IMR-90 (cell line): ENCODE measurements at regions not wholly inside any gene's neighbourhood (a gene's known extent, or its start where the extent isn't known, plus 50 kb on each side); places are given as distances from the start of the nearest gene placed in this dataset.

Experiments
- ATAC-seq: fragments of 200-7000 bp; cut with Tn5 transposase; 2 replicates; pipeline ENCODE4 v1.9.1; 2020; ENCODE audit warnings: low read depth, mild to moderate bottlenecking, moderate library complexity
- BruUV-seq: library from RNA; stranded (reverse); fragments of 400-500 nt; replicated peaks from 2 replicates; lab custom pipeline; 2021; lab: Mats Ljungman, UMichigan
- CTCF ChIA-PET: fragments of 300-600 bp; formaldehyde crosslinking; extraction: SDS; loops from one replicate; lab custom pipeline; 2021; ENCODE audit warnings: antibody characterized with exemption; lab: Yijun Ruan, JAX
- POLR2A ChIA-PET: fragments of 300-600 bp; sonication (Branson Sonifier 250); formaldehyde crosslinking; loops from one replicate; lab custom pipeline; 2022; ENCODE audit warnings: antibody characterized with exemption; ENCODE audit not compliant: unreplicated experiment; lab: Charles Lee
- DNase-seq: peaks from one replicate; pipeline ENCODE4 v3.0.0; 2013
- H2AFZ ChIP-seq: replicated peaks from 2 replicates; pipeline ENCODE3; 2013; ENCODE audit warnings: low read length, mild to moderate bottlenecking; ENCODE audit not compliant: poor library complexity
- H2AK5ac ChIP-seq: 2 replicates; pipeline ENCODE4 v1.6.1; 2013; ENCODE audit warnings: low read depth, low read length, inconsistent platforms
- H2AK9ac ChIP-seq: replicated peaks from 2 replicates; pipeline ENCODE3; 2013; ENCODE audit warnings: mild to moderate bottlenecking, low read depth, low read length, moderate library complexity; ENCODE audit not compliant: poor library complexity
- H2BK120ac ChIP-seq: 2 replicates; pipeline ENCODE4 v1.6.1; 2013; ENCODE audit warnings: low read depth, low read length, inconsistent platforms
- H2BK15ac ChIP-seq: 3 replicates; pipeline ENCODE4 v1.6.1; 2013; ENCODE audit warnings: low read depth, low read length, inconsistent platforms
- H2BK20ac ChIP-seq: 2 replicates; pipeline ENCODE4 v1.6.1; 2013; ENCODE audit warnings: low read depth, mild to moderate bottlenecking, inconsistent platforms, low read length, moderate library complexity
- H2BK5ac ChIP-seq: 2 replicates; pipeline ENCODE4 v1.6.1; 2013; ENCODE audit warnings: mild to moderate bottlenecking, low read depth, low read length, inconsistent platforms; ENCODE audit not compliant: poor library complexity, severe bottlenecking
- H3K14ac ChIP-seq: replicated peaks from 2 replicates; pipeline ENCODE4 v1.6.1; 2013; ENCODE audit warnings: low read depth, low read length, inconsistent platforms
- H3K18ac ChIP-seq: 2 replicates; pipeline ENCODE4 v1.6.1; 2013; ENCODE audit warnings: low read depth, low read length, control low read depth
- H3K23ac ChIP-seq: 2 replicates; pipeline ENCODE4 v1.6.1; 2013; ENCODE audit warnings: low read depth, low read length, inconsistent platforms
- H3K27ac ChIP-seq: 2 replicates; pipeline ENCODE4 v1.5.1; 2013; ENCODE audit warnings: mild to moderate bottlenecking, control low read depth, low read length; ENCODE audit not compliant: insufficient read depth
- H3K27me3 ChIP-seq: 2 replicates; pipeline ENCODE4 v1.6.1; 2013; ENCODE audit warnings: low read length; ENCODE audit not compliant: control insufficient read depth, insufficient read depth
- H3K36me3 ChIP-seq: 2 replicates; pipeline ENCODE4 v1.6.1; 2013; ENCODE audit warnings: low read length, mixed read lengths; ENCODE audit not compliant: control insufficient read depth, insufficient read depth
- H3K4ac ChIP-seq: 2 replicates; pipeline ENCODE4 v1.6.1; 2013; ENCODE audit warnings: low read depth, low read length, inconsistent platforms
- H3K4me1 ChIP-seq: 2 replicates; pipeline ENCODE4 v1.6.1; 2013; ENCODE audit warnings: low read length, mixed read lengths; ENCODE audit not compliant: control insufficient read depth, insufficient read depth
- H3K4me2 ChIP-seq: 2 replicates; pipeline ENCODE4 v1.6.1; 2013; ENCODE audit warnings: low read depth, mild to moderate bottlenecking, control low read depth, low read length, moderate library complexity
- H3K4me3 ChIP-seq: 2 replicates; pipeline ENCODE4 v1.5.1; 2013; ENCODE audit warnings: low read depth, mild to moderate bottlenecking, control low read depth, low read length, moderate library complexity; ENCODE audit not compliant: insufficient read depth
- H3K56ac ChIP-seq: 2 replicates; pipeline ENCODE4 v1.6.1; 2013; ENCODE audit warnings: low read length, inconsistent platforms; ENCODE audit not compliant: insufficient read depth; ENCODE audit errors: extremely low read depth
- H3K79me1 ChIP-seq, 2 experiments: 2 replicates each; pipeline ENCODE4 v1.6.1; 2013; ENCODE audit warnings: low read length in 2 of 2, inconsistent platforms in 1 of 2, low read depth in 1 of 2
- H3K9ac ChIP-seq: 2 replicates; pipeline ENCODE4 v1.6.1; 2013; ENCODE audit warnings: low read depth, low read length, control low read depth
- H3K9me1 ChIP-seq: 2 replicates; pipeline ENCODE4 v1.6.1; 2013; ENCODE audit warnings: low read length, inconsistent platforms; ENCODE audit not compliant: insufficient read depth
- H3K9me3 ChIP-seq: 2 replicates; pipeline ENCODE4 v1.6.1; 2013; ENCODE audit warnings: low read length; ENCODE audit not compliant: control insufficient read depth, insufficient read depth
- H4K20me1 ChIP-seq: 2 replicates; pipeline ENCODE4 v1.6.1; 2013; ENCODE audit warnings: low read length, inconsistent platforms; ENCODE audit not compliant: insufficient read depth
- H4K5ac ChIP-seq: 2 replicates; pipeline ENCODE4 v1.6.1; 2013; ENCODE audit warnings: mild to moderate bottlenecking, low read depth, low read length, control low read depth
- H4K8ac ChIP-seq, 2 experiments: 2 replicates each; pipeline ENCODE4 v1.6.1; 2013; ENCODE audit warnings: low read depth in 2 of 2, low read length in 2 of 2, control low read depth in 1 of 2, inconsistent platforms in 1 of 2
- H4K91ac ChIP-seq: 2 replicates; pipeline ENCODE4 v1.6.1; 2013; ENCODE audit warnings: low read depth, low read length, inconsistent platforms; ENCODE audit not compliant: insufficient read depth
- POLR2A ChIP-seq: IDR thresholded peaks from 2 replicates; pipeline ENCODE4 v1.6.1; 2012; ENCODE audit warnings: mild to moderate bottlenecking, low read depth, low read length
- RAD21 ChIP-seq: IDR thresholded peaks from 2 replicates; pipeline ENCODE4 v1.6.1; 2012; ENCODE audit warnings: low read length, improper control_type of control experiment
- RCOR1 ChIP-seq: IDR thresholded peaks from 2 replicates; pipeline ENCODE4 v1.6.1; 2012; ENCODE audit warnings: mild to moderate bottlenecking, low read length, improper control_type of control experiment; ENCODE audit not compliant: insufficient replicate concordance
- SMC3 ChIP-seq: fragments of 150-350 bp; IDR thresholded peaks from 2 replicates; pipeline ENCODE4 v1.6.1; 2016; ENCODE audit warnings: low read depth, mild to moderate bottlenecking, antibody characterized with exemption, low read length, moderate library complexity
- USF2 ChIP-seq: fragments of 150-350 bp; IDR thresholded peaks from 2 replicates; pipeline ENCODE4 v1.6.1; 2017; ENCODE audit warnings: mild to moderate bottlenecking, antibody characterized with exemption, low read length, low read depth
- WGBS, 2 experiments: methylation state at CpG; one replicate each; pipeline versions ENCODE4 v1.1.5 to v1.1.7; 2013; ENCODE audit warnings: missing lambda C conversion rate in 2 of 2; ENCODE audit not compliant: insufficient read length in 1 of 2; ENCODE audit errors: extremely low coverage in 2 of 2; 5-methylcytosine and 5-hydroxymethylcytosine counted together
- dilution Hi-C: fragments of 300-500 bp; cut with HindIII; formaldehyde crosslinking; loops from one replicate; pipeline ENCODE4 v1.14.3; 2018; ENCODE audit warnings: low sequenced_read_pairs; ENCODE audit not compliant: unreplicated experiment
- in situ Hi-C: fragments of 300-500 bp; cut with MboI; formaldehyde crosslinking; loops from 3 replicates; pipeline ENCODE4 v1.14.3; 2019; ENCODE audit warnings: low sequenced_read_pairs, inconsistent platforms, mixed read lengths
- intact Hi-C: fragments of 100-400 bp; cut with micrococcal nuclease; formaldehyde crosslinking; loops from 2 replicates; pipeline ENCODE4 v1.10.0; 2022
- TF ChIP-seq, protein P1 (sequence below): fragments of 150-350 bp; IDR thresholded peaks from 2 replicates; pipeline ENCODE4 v1.6.1; 2016; ENCODE audit warnings: low read depth, mild to moderate bottlenecking, low read length, moderate library complexity, borderline replicate concordance

GRCh38 chr10:6305401-6306321, 102.9 kb downstream of the PFKFB3 start:
- no peak for TF ChIP-seq POLR2A
- TF ChIP-seq RCOR1 = no peak
- TF ChIP-seq SMC3 = no peak
- no peak for TF ChIP-seq USF2
- no peak for TF ChIP-seq RAD21
- TF ChIP-seq, protein P1, sequence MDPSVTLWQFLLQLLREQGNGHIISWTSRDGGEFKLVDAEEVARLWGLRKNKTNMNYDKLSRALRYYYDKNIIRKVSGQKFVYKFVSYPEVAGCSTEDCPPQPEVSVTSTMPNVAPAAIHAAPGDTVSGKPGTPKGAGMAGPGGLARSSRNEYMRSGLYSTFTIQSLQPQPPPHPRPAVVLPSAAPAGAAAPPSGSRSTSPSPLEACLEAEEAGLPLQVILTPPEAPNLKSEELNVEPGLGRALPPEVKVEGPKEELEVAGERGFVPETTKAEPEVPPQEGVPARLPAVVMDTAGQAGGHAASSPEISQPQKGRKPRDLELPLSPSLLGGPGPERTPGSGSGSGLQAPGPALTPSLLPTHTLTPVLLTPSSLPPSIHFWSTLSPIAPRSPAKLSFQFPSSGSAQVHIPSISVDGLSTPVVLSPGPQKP = no peak
- WGBS, 2 experiments = 40% methylated on average over 1 of the region's 7 CpGs; no CpG with 5 or more reads in 1 of the 2 experiments
- no peak overlapping the region for H3K27ac ChIP-seq
- no peak overlapping the region for H4K91ac ChIP-seq
- ChIA-PET POLR2A (no interaction called here), CTCF (interaction anchor here (1.5 kb wide), 1 partner anchor 8 kb away, joined by 3 read pairs; no protein-coding TSS in a partner anchor)
- no peak overlapping the region for H3K4ac ChIP-seq
- no peak overlapping the region for H2BK5ac ChIP-seq
- H2AK9ac ChIP-seq = no peak overlapping the region
- H3K4me1 ChIP-seq = no peaks in the 10 kb centered on the region
- no TSS peak for BruUV-seq
- H4K8ac ChIP-seq = no peak overlapping the region
- no peak overlapping the region for H3K18ac ChIP-seq
- peaks cover 5% of the 10 kb centered on the region for H3K9me3 ChIP-seq
- no peak overlapping the region for H3K4me2 ChIP-seq
- H4K20me1 ChIP-seq = no peaks in the 10 kb centered on the region
- no peaks in the 10 kb centered on the region for H3K27me3 ChIP-seq
- H3K9me1 ChIP-seq = no peaks in the 10 kb centered on the region
- intact Hi-C loops (no loop called here), dilution Hi-C loops (no loop called here), in situ Hi-C loops (no loop called here)
- no peak overlapping the region for H3K14ac ChIP-seq
- no peaks in the 10 kb centered on the region for H3K79me1 ChIP-seq
- H2AK5ac ChIP-seq = no peak overlapping the region
- no peak for ATAC-seq
- no peak overlapping the region for H3K56ac ChIP-seq
- H2BK15ac ChIP-seq = no peak overlapping the region
- DNase-seq = no peak
- no peak overlapping the region for H3K4me3 ChIP-seq
- H2BK120ac ChIP-seq = no peak overlapping the region
- H2BK20ac ChIP-seq = no peak overlapping the region
- H3K9ac ChIP-seq = no peak overlapping the region
- no peaks in the 10 kb centered on the region for H3K36me3 ChIP-seq
- H4K5ac ChIP-seq = no peak overlapping the region
- H3K23ac ChIP-seq = no peak overlapping the region
- no peak overlapping the region for H2AFZ ChIP-seq
